Activated CD4-positive, CD25-positive, alpha-beta regulatory T cell treated with anti-CD3 and anti-CD28 coated beads, Interleukin-2, amount 50 U/mL, for 16 hours (primary cell): ENCODE measurements at regions not wholly inside any gene's neighbourhood (a gene's known extent, or its start where the extent isn't known, plus 50 kb on each side); places are given as distances from the start of the nearest gene placed in this dataset.
"Not testable (repeated sequence)": the region's sequence is repeated elsewhere in the genome, so short reads cannot be mapped to it uniquely, and the experiment has no call there.

Experiments used
- DNase-seq: peaks from one replicate; pipeline ENCODE4 v3.0.0-alpha.2; 2020; ENCODE audit warnings: low read depth, low spot score

GRCh38 chr10:6877722-6878392 lies 297.8 kb upstream of the PRKCQ start:
- no peak for DNase-seq

GRCh38 chr10:6877336-6877721 lies 297.3 kb upstream of the PRKCQ start:
- DNase-seq = no peak

GRCh38 chr10:6875269-6875865 lies 295.3 kb upstream of the PRKCQ start:
- no peak for DNase-seq

GRCh38 chr10:6871128-6871527 lies 291.1 kb upstream of the PRKCQ start:
- no peak for DNase-seq

- no peak for DNase-seq
Measured at GRCh38 chr10:6868036-6868725, 288.1 kb upstream of the PRKCQ start.

GRCh38 chr10:6866757-6867156 lies 286.7 kb upstream of the PRKCQ start:
- no peak for DNase-seq

GRCh38 chr10:6864142-6864541 lies 284.1 kb upstream of the PRKCQ start:
- DNase-seq = no peak

GRCh38 chr10:6863381-6863780 lies 283.3 kb upstream of the PRKCQ start:
- no peak for DNase-seq

GRCh38 chr10:6850452-6850851 lies 270.4 kb upstream of the PRKCQ start:
- no peak for DNase-seq

- DNase-seq = no peak
Measured at GRCh38 chr10:6847561-6847960, 267.5 kb upstream of the PRKCQ start.

GRCh38 chr10:6843894-6844650 lies 264.0 kb upstream of the PRKCQ start:
- no peak for DNase-seq

GRCh38 chr10:6843481-6843881 lies 263.4 kb upstream of the PRKCQ start:
- no peak for DNase-seq

GRCh38 chr10:6842722-6843121 lies 262.6 kb upstream of the PRKCQ start:
- DNase-seq = no peak

GRCh38 chr10:6841761-6842160 lies 261.7 kb upstream of the PRKCQ start:
- DNase-seq = no peak

- DNase-seq = no peak
Measured at GRCh38 chr10:6840766-6841165, 260.7 kb upstream of the PRKCQ start.

- DNase-seq = no peak
Measured at GRCh38 chr10:6840201-6840691, 260.2 kb upstream of the PRKCQ start.

GRCh38 chr10:6838118-6838517 lies 258.0 kb upstream of the PRKCQ start:
- DNase-seq = no peak

- DNase-seq = no peak
Measured at GRCh38 chr10:6833458-6834011, 253.5 kb upstream of the PRKCQ start.

- not testable (repeated sequence) for DNase-seq
Measured at GRCh38 chr10:6830981-6831380, 250.9 kb upstream of the PRKCQ start.

- not testable (repeated sequence) for DNase-seq
Measured at GRCh38 chr10:6824793-6825192, 244.7 kb upstream of the PRKCQ start.

- no peak for DNase-seq
Measured at GRCh38 chr10:6823770-6824169, 243.7 kb upstream of the PRKCQ start.

GRCh38 chr10:6819301-6819700 lies 239.2 kb upstream of the PRKCQ start:
- no peak for DNase-seq
